DOHH2 (cell line): ENCODE measurements at regions not wholly inside any gene's neighbourhood (a gene's known extent, or its start where the extent isn't known, plus 50 kb on each side); places are given as distances from the start of the nearest gene placed in this dataset.
"Not testable (repeated sequence)": the region's sequence is repeated elsewhere in the genome, so short reads cannot be mapped to it uniquely, and the experiment has no call there.

Experiments
- H3F3A ChIP-seq: fragments of 200-600 bp; sonication (generic), shearing (Covaris generic); 2 replicates; pipeline ENCODE4 v1.6.0; 2016; ENCODE audit warnings: antibody characterized with exemption, mild to moderate bottlenecking; ENCODE audit not compliant: control insufficient read depth, insufficient read depth
- H3K27ac ChIP-seq: fragments of 200-600 bp; sonication (generic); 2 replicates; pipeline ENCODE4 v1.5.1; 2014; ENCODE audit warnings: low read depth, mild to moderate bottlenecking, low read length, moderate library complexity
- H3K27me3 ChIP-seq: fragments of 200-600 bp; sonication (generic); 2 replicates; pipeline ENCODE4 v1.6.1; 2014; ENCODE audit warnings: mild to moderate bottlenecking, low read length, mixed read lengths; ENCODE audit not compliant: control insufficient read depth
- H3K36me3 ChIP-seq: fragments of 200-600 bp; sonication (generic); 2 replicates; pipeline ENCODE4 v1.6.1; 2014; ENCODE audit warnings: mild to moderate bottlenecking, low read length, moderate library complexity, mixed read lengths; ENCODE audit not compliant: control insufficient read depth
- H3K4me1 ChIP-seq: fragments of 200-600 bp; sonication (generic); 2 replicates; pipeline ENCODE4 v1.6.1; 2014; ENCODE audit warnings: mild to moderate bottlenecking, low read length, mixed read lengths; ENCODE audit not compliant: control insufficient read depth
- H3K4me2 ChIP-seq: fragments of 200-600 bp; sonication (generic); 2 replicates; pipeline ENCODE4 v1.6.0; 2014; ENCODE audit warnings: mild to moderate bottlenecking, low read length, moderate library complexity
- H3K4me3 ChIP-seq: fragments of 200-600 bp; sonication (generic); 2 replicates; pipeline ENCODE4 v1.5.1; 2014; ENCODE audit warnings: mild to moderate bottlenecking, low read length, mixed read lengths
- H3K79me2 ChIP-seq: fragments of 200-600 bp; sonication (generic); 2 replicates; pipeline ENCODE4 v1.6.1; 2014; ENCODE audit warnings: mild to moderate bottlenecking, low read length, mixed read lengths; ENCODE audit not compliant: control insufficient read depth
- H3K9me2 ChIP-seq: fragments of 200-600 bp; sonication (generic); replicated peaks from 2 replicates; pipeline ENCODE4 v1.6.1; 2014; ENCODE audit warnings: mild to moderate bottlenecking, low read length, mixed read lengths; ENCODE audit not compliant: control insufficient read depth
- H3K9me3 ChIP-seq: fragments of 200-600 bp; sonication (generic); 2 replicates; pipeline ENCODE4 v1.6.1; 2014; ENCODE audit warnings: antibody characterized with exemption, low read length, mixed read lengths; ENCODE audit not compliant: control insufficient read depth, insufficient read depth
- H4K20me1 ChIP-seq: fragments of 200-600 bp; sonication (generic); 2 replicates; pipeline ENCODE4 v1.6.0; 2014; ENCODE audit warnings: low read depth, mild to moderate bottlenecking, antibody characterized with exemption, low read length, moderate library complexity; ENCODE audit not compliant: control insufficient read depth, insufficient read depth
- EZH2phosphoT487 ChIP-seq: fragments of 200-600 bp; sonication (generic); IDR thresholded peaks from 2 replicates; pipeline ENCODE4 v1.6.1; 2017; ENCODE audit warnings: borderline replicate concordance, mild to moderate bottlenecking, antibody characterized with exemption, low read length, moderate library complexity, mixed read lengths
- TF ChIP-seq, protein P1 (sequence below): fragments of 200-600 bp; sonication (generic); IDR thresholded peaks from one replicate; pipeline ENCODE4 v1.5.1; 2014; ENCODE audit warnings: antibody characterized with exemption, mild to moderate bottlenecking, low read depth, low read length; ENCODE audit not compliant: poor library complexity, severe bottlenecking

GRCh38 chr2:180238729-180239128 is 231.6 kb upstream of the CWC22 start:
- H3K9me3 ChIP-seq, result no peaks in the 10 kb centered on the region

GRCh38 chr2:180236061-180236460 is 229.0 kb upstream of the CWC22 start:
- not testable (repeated sequence) for H3K27ac ChIP-seq, H3K9me2 ChIP-seq, H3K9me3 ChIP-seq, H3F3A ChIP-seq, H3K79me2 ChIP-seq, H3K27me3 ChIP-seq, H3K4me1 ChIP-seq, H3K4me2 ChIP-seq, H3K36me3 ChIP-seq, H3K4me3 ChIP-seq, H4K20me1 ChIP-seq

More at GRCh38 chr2:180238729-180239128, 231.6 kb upstream of the CWC22 start:
- Histone ChIP-seq H3K27ac (no peak overlapping the region), H3K79me2 (no peaks in the 10 kb centered on the region), H3K36me3 (no peaks in the 10 kb centered on the region), H3K4me3 (no peak overlapping the region), H3F3A (no peaks in the 10 kb centered on the region), H3K9me2 (no peaks in the 10 kb centered on the region), H3K27me3 (no peaks in the 10 kb centered on the region), H4K20me1 (no peaks in the 10 kb centered on the region), H3K4me1 (no peaks in the 10 kb centered on the region), H3K4me2 (no peak overlapping the region)
- TF ChIP-seq, protein P1, sequence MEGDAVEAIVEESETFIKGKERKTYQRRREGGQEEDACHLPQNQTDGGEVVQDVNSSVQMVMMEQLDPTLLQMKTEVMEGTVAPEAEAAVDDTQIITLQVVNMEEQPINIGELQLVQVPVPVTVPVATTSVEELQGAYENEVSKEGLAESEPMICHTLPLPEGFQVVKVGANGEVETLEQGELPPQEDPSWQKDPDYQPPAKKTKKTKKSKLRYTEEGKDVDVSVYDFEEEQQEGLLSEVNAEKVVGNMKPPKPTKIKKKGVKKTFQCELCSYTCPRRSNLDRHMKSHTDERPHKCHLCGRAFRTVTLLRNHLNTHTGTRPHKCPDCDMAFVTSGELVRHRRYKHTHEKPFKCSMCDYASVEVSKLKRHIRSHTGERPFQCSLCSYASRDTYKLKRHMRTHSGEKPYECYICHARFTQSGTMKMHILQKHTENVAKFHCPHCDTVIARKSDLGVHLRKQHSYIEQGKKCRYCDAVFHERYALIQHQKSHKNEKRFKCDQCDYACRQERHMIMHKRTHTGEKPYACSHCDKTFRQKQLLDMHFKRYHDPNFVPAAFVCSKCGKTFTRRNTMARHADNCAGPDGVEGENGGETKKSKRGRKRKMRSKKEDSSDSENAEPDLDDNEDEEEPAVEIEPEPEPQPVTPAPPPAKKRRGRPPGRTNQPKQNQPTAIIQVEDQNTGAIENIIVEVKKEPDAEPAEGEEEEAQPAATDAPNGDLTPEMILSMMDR, result no peak
- TF ChIP-seq EZH2phosphoT487, result no peak

DNA sequence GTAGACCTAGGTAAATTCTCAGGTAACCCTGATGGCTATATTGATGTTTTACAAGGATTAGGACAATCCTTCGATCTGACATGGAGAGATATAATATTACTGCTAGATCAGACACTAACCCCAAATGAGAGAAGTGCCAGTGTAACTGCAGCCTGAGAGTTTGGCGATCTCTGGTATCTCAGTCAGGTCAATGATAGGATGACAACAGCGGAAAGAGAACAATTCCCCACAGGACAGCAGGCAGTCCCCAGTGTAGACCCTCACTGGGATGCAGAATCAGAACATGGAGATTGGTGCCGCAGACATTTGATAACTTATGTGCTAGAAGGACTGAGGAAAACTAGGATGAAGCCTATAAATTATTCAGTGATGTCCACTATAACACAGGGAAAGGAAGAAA is 228.4 kb upstream of the CWC22 start:
- H3K4me2 ChIP-seq, H3K79me2 ChIP-seq, H4K20me1 ChIP-seq, H3K9me2 ChIP-seq, H3F3A ChIP-seq, H3K27ac ChIP-seq, H3K36me3 ChIP-seq, H3K27me3 ChIP-seq, H3K4me3 ChIP-seq, H3K4me1 ChIP-seq, H3K9me3 ChIP-seq: not testable (repeated sequence)

DNA sequence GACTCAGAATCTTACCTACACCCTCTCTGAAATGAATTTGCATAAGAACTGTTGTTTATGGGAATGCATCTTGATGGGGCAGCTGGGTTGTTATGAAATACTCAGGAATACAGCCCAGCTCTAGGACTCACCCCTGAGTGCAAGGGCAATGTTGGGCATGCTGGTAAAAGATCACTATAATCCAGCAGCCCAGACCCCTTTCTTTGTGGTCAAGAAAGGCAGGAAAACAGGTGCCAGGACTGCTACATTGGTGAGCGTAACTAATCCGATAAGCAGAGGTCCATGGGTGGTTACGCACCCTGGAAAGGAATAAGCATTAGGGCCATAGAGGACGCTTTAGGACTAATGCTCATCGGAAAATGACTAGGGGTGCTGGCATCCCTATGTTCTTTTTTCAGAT is 227.9 kb upstream of the CWC22 start:
- not testable (repeated sequence) for H3K79me2 ChIP-seq, H3K27me3 ChIP-seq, H3F3A ChIP-seq, H3K27ac ChIP-seq, H3K4me3 ChIP-seq, H3K9me3 ChIP-seq, H3K36me3 ChIP-seq, H4K20me1 ChIP-seq, H3K4me1 ChIP-seq, H3K9me2 ChIP-seq, H3K4me2 ChIP-seq

- Histone ChIP-seq H3K9me3 (no peaks in the 10 kb centered on the region), H3K27me3 (no peaks in the 10 kb centered on the region), H3K36me3 (no peaks in the 10 kb centered on the region), H3K4me2 (no peak overlapping the region), H3K4me3 (no peak overlapping the region), H4K20me1 (no peaks in the 10 kb centered on the region), H3K4me1 (no peaks in the 10 kb centered on the region), H3K79me2 (no peaks in the 10 kb centered on the region), H3K9me2 (no peaks in the 10 kb centered on the region), H3F3A (no peaks in the 10 kb centered on the region), H3K27ac (no peak overlapping the region)
- TF ChIP-seq, protein P1, result no peak
- TF ChIP-seq EZH2phosphoT487, result no peak
Observed at GRCh38 chr2:180231015-180231414, 223.9 kb upstream of the CWC22 start.
